ENCODE measurements at regions not wholly inside any gene's neighbourhood (a gene's known extent, or its start where the extent isn't known, plus 50 kb on each side); places are given as distances from the start of the nearest gene placed in this dataset.

DNA sequence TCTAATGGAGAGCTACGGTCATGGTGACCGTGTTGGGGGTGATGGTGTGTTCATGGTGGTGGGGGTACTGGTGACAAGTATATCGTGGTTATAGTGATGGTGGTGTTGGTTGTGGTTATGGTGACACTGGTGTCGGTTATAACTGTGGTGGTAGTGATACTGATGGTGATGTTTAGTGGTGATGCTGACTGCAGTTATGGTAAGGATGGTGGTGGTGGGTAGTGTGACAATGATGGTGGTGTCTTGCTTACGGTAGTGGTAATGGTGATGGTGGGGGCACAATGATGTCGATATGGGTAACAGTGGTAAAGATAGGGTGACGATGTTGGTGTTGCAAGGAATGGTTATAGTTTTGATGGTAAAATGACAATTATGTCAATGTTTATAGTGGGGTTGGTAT lies 98.9 kb upstream of the SLC2A1 start:
- no peaks in the 10 kb centered on the region for H3K36me3 ChIP-seq
- no peak overlapping the region for H3K4me3 ChIP-seq
- TF ChIP-seq EP300 (IDR thresholded peaks at IDR 0.05) (no peak), POLR2AphosphoS5 (IDR thresholded peaks at IDR 0.05) (no peak), POLR2A (IDR thresholded peaks at IDR 0.05) (no peak)
- TF ChIP-seq, protein P1, sequence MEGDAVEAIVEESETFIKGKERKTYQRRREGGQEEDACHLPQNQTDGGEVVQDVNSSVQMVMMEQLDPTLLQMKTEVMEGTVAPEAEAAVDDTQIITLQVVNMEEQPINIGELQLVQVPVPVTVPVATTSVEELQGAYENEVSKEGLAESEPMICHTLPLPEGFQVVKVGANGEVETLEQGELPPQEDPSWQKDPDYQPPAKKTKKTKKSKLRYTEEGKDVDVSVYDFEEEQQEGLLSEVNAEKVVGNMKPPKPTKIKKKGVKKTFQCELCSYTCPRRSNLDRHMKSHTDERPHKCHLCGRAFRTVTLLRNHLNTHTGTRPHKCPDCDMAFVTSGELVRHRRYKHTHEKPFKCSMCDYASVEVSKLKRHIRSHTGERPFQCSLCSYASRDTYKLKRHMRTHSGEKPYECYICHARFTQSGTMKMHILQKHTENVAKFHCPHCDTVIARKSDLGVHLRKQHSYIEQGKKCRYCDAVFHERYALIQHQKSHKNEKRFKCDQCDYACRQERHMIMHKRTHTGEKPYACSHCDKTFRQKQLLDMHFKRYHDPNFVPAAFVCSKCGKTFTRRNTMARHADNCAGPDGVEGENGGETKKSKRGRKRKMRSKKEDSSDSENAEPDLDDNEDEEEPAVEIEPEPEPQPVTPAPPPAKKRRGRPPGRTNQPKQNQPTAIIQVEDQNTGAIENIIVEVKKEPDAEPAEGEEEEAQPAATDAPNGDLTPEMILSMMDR (IDR thresholded peaks at IDR 0.05) = no peak
- no peaks in the 10 kb centered on the region for H3K9me3 ChIP-seq
- peak overlapping the region in 3 of 4 donors; percentile 4 to 38 (median 12) for H3K27ac ChIP-seq
- no peak for DNase-seq
- 91 to 94% methylated on average over 7 of the region's 7 CpGs for WGBS, 2 donors
- no peaks in the 10 kb centered on the region for H3K27me3 ChIP-seq
- H3K4me1 ChIP-seq = peaks cover 0 to 8% (median 4%) of the 10 kb centered on the region in 4 donors
- intact Hi-C loops (cut with DNase I) = no loop called here

DNA sequence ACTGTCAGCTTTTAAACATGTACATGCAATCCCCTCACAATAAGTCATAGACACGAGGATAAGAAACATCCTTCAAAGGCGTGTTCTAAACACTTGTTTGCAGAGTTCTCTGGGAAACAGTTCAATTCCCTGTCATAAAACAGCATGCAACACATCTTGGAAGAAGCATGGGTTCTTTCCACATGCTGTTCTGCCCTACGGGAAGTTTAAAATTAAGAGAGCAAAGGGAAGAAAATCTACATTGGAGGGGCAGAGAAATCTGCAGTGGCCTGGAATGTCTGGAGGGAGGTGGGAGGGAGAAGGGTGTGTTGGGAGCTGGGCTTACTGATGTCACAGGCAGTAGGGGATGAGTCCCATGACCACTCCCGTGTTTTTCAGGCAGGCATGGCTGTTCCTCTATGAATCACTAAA lies 98.3 kb upstream of the SLC2A1 start:
- intact Hi-C loops (cut with DNase I) = no loop called here
- TF ChIP-seq, protein P1 (IDR thresholded peaks at IDR 0.05) = no peak
- TF ChIP-seq POLR2A (IDR thresholded peaks at IDR 0.05) = no peak
- peak in 1 of 4 donors; percentile 17 for TF ChIP-seq POLR2AphosphoS5 (IDR thresholded peaks at IDR 0.05)
- no peak overlapping the region for H3K4me3 ChIP-seq
- 25 to 63% methylated on average over 4 of the region's 4 CpGs for WGBS, 2 donors
- H3K4me1 ChIP-seq = peaks cover 0 to 8% (median 4%) of the 10 kb centered on the region in 4 donors
- no peaks in the 10 kb centered on the region for H3K9me3 ChIP-seq
- no peaks in the 10 kb centered on the region for H3K27me3 ChIP-seq
- DNase-seq = no peak
- peak overlapping the region in 3 of 4 donors; percentile 4 to 38 (median 12) for H3K27ac ChIP-seq
- H3K36me3 ChIP-seq = no peaks in the 10 kb centered on the region

DNA sequence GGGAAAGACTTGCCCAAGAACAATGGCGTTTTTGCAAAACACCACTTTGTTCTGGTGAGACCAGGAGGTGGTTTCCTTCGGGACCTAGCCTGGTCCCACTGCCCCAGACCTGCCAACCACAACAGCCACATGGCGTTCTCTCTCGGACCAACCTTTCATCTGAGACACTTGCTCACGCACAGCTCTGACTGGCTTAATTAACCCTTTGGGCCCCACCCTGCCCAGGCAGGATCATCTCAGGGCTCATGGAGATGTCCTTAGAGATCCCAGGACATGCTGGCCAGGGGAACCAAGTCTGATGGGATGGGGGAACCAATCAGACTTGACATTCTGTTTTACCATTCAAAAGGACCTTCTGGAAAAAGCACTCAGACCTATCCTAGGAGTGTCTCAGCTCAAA lies 97.8 kb upstream of the SLC2A1 start:
- no peaks in the 10 kb centered on the region for H3K27me3 ChIP-seq
- no peaks in the 10 kb centered on the region for H3K36me3 ChIP-seq
- DNase-seq = no peak
- no peak overlapping the region for H3K4me3 ChIP-seq
- WGBS, 2 donors = 54 to 55% methylated on average over 5 of the region's 5 CpGs
- no peaks in the 10 kb centered on the region for H3K9me3 ChIP-seq
- intact Hi-C loops (cut with DNase I) = no loop called here
- peaks cover 0 to 8% (median 4%) of the 10 kb centered on the region in 4 donors for H3K4me1 ChIP-seq
- peak overlapping the region in 1 of 4 donors; percentile 1 for H3K27ac ChIP-seq
- TF ChIP-seq POLR2A (IDR thresholded peaks at IDR 0.05) (no peak), EP300 (IDR thresholded peaks at IDR 0.05) (no peak), POLR2AphosphoS5 (IDR thresholded peaks at IDR 0.05) (no peak)
- TF ChIP-seq, protein P1 (IDR thresholded peaks at IDR 0.05) = no peak

- WGBS, 2 donors = 88 to 92% methylated on average over 2 of the region's 2 CpGs
- intact Hi-C loops (cut with DNase I) = no loop called here
- Histone ChIP-seq H3K4me1 (peaks cover 0 to 8% (median 4%) of the 10 kb centered on the region in 4 donors), H3K36me3 (no peaks in the 10 kb centered on the region), H3K9me3 (no peaks in the 10 kb centered on the region), H3K27me3 (no peaks in the 10 kb centered on the region), H3K4me3 (no peak overlapping the region), H3K27ac (no peak overlapping the region)
- TF ChIP-seq, protein P1 (IDR thresholded peaks at IDR 0.05) = no peak
- TF ChIP-seq POLR2A (IDR thresholded peaks at IDR 0.05) (no peak), POLR2AphosphoS5 (IDR thresholded peaks at IDR 0.05) (no peak), EP300 (IDR thresholded peaks at IDR 0.05) (no peak)
- DNase-seq = no peak
Measured at GRCh38 chr1:43054961-43055360, 96.3 kb upstream of the SLC2A1 start.

- H3K4me3 ChIP-seq = no peak overlapping the region
- WGBS, 2 donors = 72 to 91% methylated on average over 2 of the region's 2 CpGs
- H3K27me3 ChIP-seq = no peaks in the 10 kb centered on the region
- no peaks in the 10 kb centered on the region for H3K36me3 ChIP-seq
- no peak overlapping the region for H3K27ac ChIP-seq
- TF ChIP-seq EP300 (IDR thresholded peaks at IDR 0.05) = no peak
- TF ChIP-seq POLR2AphosphoS5 (IDR thresholded peaks at IDR 0.05) = no peak
- TF ChIP-seq, protein P1 (IDR thresholded peaks at IDR 0.05) = no peak
- TF ChIP-seq POLR2A (IDR thresholded peaks at IDR 0.05) = no peak
- H3K9me3 ChIP-seq = no peaks in the 10 kb centered on the region
- H3K4me1 ChIP-seq = peaks cover 0 to 8% (median 0%) of the 10 kb centered on the region in 4 donors
- no peak for DNase-seq
- intact Hi-C loops (cut with DNase I) = no loop called here
Measured at GRCh38 chr1:43052786-43053439, 94.2 kb upstream of the SLC2A1 start.
